Activated CD4-positive, CD25-positive, alpha-beta regulatory T cell treated with anti-CD3 and anti-CD28 coated beads, Interleukin-2, amount 50 U/mL, for 24 hours (primary cell): ENCODE measurements at regions not wholly inside any gene's neighbourhood (a gene's known extent, or its start where the extent isn't known, plus 50 kb on each side); places are given as distances from the start of the nearest gene placed in this dataset.
"Not testable (repeated sequence)": the region's sequence is repeated elsewhere in the genome, so short reads cannot be mapped to it uniquely, and the experiment has no call there.

Experiments
- ATAC-seq, 2 donors: fragments of 150-1000 bp; cut with Tn5 transposase; one replicate each; pipeline ENCODE4 v1.10.0; 2021; ENCODE audit warnings: mild to moderate bottlenecking in 1 of 2, moderate library complexity in 1 of 2

DNA sequence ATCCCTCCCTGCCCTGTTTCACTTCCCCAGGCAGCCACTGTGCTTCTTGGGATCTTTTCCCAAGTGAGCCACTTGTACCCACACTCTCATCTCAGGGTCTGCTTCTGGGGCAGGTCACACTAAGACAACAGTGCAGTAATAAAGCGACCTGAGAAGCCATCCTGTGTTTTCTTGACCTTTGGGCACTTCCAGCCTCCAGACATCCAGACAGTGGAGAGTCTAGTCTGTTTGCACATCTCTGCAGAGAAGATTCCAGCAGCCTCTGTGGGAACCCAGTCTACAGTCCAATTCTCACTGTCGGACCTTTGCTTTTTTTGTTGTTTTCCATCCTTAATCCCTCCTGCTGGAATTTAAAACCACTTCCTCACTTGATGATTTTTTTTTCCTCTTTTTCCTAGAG is 50.3 kb upstream of the ATP6AP2 start:
- ATAC-seq: no peak

DNA sequence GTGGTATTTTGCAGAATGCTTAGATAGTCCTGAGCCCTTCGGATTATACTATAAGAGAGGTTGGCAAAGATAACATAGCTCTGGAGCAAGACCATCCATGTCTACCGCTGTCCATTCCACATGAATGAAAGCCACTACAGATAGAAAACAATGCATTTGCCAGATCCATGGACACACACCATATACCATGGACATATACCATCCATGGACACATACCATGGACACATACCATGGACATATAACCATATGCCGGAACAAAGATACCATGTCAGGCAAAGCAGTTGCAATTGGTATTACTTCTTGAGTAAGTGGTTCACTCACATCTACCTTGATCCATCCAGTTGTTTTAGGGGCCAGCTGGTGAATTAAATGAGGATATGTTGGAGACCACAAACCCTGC is 53.2 kb upstream of the ATP6AP2 start:
- ATAC-seq: no peak

DNA sequence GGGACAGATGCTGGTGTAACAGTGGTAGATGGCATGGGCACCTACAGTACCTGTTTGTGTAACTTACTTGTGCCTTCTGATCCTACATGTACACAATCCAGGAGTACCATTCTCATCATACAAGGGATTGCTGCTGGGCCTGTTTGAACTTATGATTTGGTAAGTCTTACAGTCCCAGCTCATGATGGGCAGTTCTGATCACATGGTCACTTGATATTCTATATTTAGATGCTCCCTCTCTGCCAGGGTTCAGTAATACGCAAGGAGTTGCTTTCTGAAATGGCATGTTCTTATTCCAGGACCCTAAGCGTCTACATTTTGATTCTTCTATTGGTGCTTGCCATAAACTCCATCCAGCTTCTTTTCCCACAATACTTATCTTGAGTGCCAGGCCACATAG is 54.4 kb upstream of the ATP6AP2 start:
- ATAC-seq: no peak

DNA sequence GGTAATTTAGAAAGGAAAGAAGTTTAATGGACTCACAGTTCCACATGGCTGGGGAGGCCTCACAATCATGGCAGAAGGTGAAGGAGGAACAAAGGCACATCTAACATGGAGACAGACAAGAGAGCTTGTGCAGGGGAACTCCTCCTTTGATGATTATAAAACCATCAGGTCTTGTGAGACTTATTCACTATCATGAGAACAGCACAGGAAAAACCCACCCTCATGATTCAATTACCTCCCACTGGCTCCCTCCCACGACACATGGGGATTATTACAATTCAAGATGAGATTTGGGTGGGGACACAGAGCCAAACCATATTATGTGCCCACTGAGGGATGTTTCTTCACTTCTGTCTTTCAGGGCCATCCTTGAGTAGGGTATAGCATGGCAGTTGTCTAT is 54.9 kb upstream of the ATP6AP2 start:
- ATAC-seq: not testable (repeated sequence)

DNA sequence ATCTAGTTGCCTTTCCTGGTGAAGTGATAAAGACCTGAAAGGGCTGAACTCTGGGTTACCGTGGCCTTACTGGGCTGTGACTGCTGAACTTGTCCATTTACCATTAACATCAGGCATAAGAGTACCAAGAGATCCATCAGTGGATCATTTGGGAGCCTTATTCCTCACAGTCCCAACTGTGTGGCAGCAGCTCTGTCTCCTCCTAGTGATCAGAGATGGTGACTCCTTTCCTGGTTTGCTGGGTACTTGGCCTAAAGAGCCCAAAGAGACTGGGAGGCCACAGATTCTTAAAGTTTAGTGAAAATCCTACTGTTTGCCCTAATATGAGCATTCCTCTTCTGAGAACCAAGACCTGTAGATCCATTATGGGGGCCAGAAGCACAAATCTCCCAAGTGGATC is 56.3 kb upstream of the ATP6AP2 start:
- ATAC-seq: no peak

DNA sequence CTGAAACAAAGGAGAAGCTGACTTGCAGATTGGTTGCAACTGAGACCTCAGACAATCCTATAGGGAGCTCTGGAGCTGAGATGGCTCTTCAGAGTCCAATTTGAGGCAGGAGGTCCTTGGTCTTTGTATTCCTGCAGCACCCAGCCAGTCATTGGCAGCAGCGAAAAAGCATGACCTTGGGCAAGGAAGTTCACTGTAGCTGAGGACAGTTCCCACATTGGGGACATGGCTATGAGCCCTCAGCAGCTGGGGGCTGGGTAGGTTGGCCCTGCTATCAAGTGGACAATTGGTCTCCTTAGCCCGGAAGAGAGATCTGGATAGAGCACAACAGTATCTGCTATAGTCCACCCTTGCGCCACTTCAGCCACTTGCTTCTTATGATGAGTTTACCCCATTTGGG is 56.9 kb upstream of the ATP6AP2 start:
- no peak for ATAC-seq

DNA sequence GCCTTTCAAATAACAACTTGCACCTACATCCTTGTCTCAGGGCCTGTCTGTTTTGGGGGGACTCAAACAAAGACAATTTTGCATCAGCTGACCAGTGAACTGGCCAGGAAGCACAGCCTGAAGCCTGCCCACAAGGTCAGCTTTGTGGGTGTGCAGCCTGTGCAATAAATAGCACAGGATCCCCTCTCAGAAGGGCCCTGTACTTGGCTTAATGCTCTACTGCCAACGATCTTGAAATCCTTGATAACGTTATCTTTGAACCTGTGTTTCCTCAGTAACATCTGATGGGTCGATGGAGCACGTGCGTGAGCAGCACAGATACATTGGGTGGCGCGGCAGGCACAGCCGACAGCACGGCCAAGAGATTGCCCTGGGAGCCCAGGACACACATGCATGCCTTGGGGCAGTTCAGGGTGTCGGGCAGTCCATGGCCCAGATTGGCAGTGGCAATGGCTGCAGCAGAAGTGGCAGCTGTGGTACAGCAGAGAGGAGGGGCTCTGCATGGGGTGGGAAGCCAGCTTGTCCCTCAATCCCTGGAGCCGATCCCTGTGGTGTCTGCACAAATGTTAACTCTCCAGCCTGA is 58.8 kb upstream of the ATP6AP2 start:
- no peak for ATAC-seq

DNA sequence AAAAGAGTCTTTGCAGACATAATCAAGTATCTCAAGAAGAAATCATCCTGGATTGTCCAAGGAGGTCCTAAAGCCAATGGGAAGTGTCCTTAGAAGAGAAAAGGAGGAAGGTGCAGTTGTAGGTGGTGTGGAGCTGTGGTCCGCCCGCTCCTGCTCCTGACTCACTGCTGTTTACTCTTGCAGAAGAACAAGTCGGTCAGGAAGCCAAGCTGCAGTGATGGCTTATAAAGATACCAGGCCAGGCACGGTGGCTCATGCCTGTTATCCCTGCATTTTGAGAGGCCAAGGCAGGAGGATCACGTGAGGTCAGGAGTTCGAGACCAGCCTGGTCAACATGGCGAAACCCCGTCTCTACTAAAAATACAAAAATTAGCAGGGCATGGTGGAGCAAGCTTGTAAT is 66.4 kb upstream of the ATP6AP2 start:
- ATAC-seq: no peak

DNA sequence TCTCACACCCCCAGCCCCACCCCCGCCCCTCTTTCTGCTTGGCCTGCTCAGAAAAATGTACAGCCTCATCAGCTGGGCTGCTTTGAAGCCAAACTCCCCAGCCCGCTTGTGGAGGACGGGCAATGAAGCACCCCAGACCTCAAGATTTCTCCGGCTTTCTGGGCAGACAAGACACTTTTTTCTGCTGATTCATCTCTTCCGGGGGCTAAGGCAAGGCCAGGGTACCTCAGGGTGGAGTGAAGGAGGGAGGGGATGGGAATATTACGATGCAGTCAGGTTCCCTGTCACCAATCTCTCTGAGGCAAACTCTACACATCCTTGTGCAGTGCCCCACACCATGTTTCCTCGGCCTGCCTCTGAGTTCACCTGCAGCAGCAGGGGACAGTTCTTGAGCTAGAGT is 66.9 kb upstream of the ATP6AP2 start:
- no peak for ATAC-seq

DNA sequence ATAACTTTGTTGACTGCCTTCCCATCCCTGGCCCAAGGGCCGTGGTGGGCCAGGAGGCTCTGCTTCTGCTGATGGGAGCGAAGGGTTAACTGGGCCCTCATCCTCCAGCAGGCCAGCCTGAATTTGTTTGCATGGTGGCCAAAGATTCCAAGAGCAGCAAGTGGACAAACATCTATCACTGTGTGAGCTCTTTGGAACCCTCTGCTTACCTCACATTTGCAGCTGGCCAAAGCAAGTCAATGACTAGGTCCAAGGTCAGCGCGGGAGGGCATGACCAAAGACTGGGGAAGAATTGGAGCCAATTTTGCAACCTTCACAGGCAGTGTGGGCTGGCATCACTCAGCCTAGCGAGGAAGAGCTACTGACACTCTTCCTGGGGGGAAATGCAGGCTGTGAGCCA is 67.8 kb upstream of the ATP6AP2 start:
- no peak for ATAC-seq

DNA sequence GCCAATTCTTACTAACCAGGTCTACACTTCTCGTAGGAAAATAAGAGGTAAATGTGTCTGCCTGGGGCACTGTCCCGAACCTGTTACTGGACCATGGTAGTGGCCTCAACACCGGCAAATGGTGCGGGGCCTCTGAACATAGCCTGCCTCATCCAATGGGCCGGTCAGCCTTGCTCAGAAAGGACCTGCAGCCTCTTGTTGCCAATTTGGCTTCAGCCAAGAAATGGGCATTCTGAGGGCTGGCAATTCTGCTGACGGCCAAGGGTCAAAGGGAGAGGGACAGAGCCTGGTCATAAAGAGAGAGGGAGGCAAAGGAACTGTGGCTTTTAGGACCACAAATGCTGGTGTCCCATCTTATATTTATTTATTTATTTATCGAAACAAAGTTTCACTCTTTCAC is 69.5 kb upstream of the ATP6AP2 start:
- ATAC-seq: no peak

DNA sequence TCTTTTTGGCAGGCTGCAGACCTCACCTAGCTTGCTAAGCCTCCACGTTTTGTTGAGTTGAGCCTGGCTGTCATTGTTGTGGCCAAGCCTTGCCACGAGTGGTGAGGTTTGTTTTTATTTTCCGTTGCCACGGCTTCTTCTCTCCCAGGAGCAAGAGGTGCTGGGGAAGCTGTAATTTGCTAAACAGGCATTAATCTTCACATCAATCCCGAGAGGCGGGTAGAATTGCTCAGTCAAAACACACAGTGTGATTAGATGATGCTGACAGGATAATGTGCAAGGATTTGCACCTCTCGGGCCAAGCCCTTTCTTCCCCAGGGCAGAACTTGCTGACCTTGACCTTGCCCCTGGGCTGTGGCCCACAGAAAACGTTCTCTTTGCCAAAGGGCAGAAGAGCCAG is 72.2 kb upstream of the ATP6AP2 start:
- no peak for ATAC-seq

DNA sequence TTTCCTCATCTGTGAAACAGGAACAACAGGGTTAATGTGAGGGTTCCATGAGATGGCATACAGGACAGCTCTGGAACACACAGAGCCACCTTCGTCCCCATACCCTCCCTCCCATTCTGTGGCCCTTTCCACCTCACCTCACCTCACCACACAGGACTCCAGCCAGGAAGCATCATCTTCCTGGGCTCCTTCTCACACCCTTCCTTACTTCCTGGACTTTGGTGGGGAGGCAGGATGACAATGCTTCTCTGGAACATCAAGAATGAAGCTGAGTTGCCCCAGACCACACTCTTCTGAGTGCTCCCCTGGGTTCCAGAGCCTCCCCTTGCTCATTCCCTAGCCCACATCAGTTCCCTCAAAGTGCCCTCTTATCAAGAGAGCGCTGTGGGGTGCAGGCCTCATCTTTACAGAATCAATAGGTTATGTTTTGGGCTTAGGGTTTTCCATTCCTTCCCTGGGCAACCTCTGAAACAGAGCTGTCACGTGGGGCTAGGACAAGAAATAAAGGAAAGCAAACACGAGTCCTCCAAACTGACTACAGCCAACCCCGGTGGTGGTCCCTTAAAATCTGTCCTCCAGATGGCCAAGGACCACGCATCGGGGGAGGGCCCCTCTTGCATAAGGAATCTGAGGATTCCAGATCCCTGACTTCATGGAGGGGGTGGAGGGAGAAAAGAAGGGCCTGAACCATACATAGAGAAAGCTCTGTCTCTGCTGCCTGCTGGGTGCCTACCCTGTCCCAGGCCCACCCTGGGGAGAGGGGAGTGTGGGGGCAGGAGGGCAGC is 74.4 kb upstream of the ATP6AP2 start:
- no peak for ATAC-seq

DNA sequence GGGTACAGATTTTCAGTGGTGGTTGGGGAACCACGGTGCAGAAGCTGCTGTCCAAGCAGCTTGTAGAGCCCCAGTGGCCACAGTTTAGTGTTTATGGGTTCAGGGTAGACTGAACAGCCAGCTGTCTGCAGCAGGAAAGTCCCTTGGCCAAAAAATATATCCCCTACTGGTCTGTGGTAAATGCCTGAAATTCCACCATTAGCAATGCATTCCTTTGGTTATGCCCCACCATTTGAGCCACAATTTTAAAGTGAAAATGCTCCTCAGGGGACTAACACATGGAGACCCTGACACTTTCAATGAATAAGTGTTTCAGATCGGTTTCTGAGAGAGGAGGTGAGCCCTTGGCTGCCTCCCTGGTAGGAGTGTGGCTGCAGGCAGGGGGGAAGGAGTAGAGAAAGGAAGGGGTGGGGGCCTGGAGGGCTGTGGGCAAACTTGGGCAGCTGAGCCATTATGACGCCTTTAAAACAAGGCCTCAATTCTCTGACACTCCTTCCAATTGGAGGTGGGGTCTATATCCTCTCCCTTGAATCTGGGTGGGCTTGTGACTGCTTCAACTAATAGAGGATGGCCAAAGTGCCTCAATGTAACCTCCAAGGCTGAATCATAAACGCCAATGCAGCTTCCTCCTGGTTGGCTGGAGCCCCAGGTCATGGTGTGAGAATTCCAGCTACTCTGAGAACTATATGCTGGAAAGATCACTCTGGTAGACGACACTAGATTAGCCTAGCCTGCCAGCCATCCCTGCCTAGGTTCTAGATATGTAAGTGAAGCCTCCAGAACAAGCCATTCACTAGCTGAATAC is 75.8 kb upstream of the ATP6AP2 start:
- ATAC-seq: no peak

DNA sequence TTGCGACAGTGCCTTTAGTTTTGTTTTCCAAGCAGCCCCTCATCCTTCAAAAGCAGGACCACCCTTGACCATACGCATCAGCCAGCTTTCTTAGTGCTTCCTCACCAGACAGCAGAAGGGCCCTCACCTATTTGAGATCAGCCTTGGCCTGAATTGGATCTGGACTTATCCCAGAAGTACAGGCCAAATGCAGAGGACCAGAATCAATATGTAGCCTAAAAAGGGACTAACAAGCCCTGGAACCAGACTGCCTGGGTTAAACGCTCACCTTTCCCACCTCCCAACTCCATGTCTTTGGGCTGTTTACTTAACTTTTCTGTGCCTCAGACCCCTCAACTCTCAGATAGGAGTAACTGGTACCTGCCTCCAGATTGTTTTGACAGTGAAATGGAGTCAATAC is 77.7 kb upstream of the ATP6AP2 start:
- no peak for ATAC-seq

DNA sequence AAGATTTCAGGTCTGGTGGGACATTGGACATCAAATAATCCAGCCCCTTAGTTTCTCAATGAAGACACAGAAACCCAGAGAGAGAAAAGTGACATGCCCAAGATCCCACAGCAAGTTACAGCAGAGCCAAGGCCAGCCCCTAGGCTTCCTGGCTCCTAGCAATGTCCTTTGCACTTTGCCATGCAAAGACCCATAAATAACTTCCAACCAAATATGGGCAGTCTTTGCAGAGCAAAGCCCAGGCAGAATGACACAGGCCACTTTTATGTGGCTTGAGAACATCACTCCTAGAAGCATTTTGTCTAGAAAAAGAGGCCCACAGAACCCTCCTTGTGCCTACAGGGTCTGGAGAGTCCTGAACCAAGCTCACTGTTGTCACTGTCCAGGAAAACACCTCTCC is 78.1 kb upstream of the ATP6AP2 start:
- no peak for ATAC-seq

DNA sequence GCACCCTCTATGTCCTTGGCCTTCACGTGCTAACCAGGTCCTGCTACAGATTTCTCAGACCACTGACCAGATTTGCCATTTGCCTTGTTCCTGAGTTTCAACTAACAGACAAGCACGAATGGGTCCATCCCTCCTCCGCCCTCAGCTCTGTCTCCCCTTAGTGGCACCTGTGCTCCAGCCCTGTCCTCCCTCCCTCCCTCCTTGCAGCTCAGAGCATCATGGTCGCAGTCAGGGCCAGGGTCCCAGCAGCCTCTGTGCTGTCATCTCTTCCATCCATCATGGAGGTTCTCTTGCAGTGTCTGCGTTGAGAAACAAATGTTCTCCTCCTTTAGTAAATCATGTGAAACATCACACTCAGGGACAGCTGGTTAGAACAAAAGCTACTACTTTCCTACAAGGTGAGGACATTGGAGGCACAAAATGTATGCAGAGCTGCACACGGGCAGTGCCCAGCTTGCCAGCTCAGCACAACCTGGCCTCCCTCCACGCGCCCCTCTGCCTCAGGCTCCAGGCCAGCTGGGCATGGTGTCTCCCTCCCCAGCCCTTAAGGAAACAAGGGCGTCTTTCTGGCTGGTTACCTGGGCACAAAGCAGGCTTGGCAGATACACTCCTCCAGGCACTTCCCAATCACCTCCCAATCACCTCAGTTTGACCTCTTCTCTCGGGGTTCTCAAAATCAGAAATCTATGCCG is 79.5 kb upstream of the ATP6AP2 start:
- ATAC-seq: no peak

DNA sequence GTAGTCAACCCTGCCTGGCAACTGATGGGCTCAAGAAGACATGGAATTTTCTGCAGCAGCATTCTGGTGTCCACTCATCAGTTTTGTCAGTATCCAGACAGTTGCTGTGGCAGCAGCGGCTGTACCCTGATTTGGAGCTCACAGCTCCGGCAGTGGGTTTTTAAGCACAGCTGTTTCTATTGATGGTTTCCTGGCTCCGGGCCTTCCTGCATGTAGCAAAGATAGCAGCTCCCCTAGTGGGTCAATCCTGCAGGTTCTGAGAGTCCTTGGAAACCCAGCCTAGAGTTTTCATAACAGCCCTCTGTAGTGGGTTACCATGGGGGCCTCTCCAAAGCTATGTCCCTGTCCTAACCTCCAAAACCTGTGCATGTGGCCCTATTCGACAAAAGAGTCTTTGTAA is 84.0 kb upstream of the ATP6AP2 start:
- ATAC-seq: no peak

DNA sequence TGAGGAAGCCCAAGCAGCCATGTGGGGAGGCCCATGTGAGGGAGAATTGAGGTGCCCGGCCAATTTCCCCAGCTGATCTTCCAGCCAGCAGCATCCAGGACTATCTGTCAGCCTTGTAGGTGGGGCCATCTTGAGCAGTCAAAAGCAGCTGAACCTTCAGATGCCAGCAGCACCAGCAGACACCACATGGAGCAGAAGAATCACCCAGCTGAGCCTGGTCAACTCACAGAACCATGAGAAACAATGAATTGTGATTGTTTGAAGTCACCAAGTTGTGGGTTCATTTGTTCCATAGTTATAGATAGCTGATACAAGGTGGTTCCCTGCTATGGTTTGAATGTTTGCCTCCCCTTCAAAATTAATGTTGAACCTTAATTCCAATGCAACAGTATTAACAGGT is 85.1 kb upstream of the ATP6AP2 start:
- ATAC-seq: no peak

DNA sequence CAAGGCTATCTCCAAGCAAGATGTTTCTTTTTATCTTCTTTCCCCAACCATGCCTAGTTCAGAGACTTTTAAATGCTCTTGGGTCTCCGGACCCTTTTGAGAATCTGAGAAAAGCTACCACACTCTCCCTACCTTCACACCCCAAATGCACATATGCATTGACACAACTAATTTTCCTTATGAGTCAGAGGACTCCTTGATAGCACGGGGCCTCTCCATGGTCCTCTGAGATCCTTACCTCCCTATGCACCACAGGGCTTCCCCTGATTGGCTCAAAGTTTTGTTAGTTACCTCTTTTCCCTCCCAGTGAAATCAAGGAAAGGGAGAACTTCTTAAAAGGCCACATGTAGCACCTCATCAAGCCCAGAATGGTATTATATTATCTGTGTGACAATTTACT is 86.8 kb upstream of the ATP6AP2 start:
- no peak for ATAC-seq

DNA sequence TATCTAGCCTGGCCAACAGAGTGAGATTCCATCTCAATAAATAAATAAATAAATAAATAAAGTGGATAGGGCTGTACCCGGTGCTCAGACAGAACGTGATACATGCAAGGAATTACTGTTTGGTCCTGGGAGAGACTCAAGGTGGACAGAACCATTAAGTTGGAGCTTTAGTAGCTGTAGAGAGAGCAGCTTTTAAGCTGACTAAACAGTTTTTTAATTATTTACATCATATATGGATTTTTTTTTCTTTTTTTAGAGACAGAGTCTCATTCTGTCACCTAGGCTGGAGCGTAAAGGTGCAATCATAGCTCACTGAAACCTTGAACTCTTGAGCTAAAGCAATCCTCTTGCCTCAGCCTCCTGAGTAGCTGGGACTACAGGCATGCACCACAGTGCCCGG is 92.5 kb upstream of the ATP6AP2 start:
- ATAC-seq: no peak

DNA sequence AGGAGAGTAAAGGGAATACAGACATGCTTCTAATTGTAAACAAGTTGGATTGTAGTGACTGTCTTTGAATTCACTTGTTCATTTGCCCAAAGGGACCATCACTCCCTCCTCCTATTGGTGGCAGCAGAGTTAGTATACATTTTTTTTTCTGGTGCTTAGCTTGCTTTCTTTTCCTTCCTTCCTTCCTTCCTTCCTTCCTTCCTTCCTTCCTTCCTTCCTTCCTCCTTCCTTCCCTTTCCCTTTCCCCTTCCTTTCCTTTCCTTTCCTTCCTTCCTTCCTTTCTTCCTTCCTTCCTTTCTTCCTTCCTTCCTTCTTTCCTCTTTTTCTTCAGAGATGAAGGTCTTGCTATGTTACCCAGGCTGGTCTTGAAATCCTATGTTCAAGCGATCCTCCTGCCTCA is 94.8 kb upstream of the ATP6AP2 start:
- no peak for ATAC-seq

DNA sequence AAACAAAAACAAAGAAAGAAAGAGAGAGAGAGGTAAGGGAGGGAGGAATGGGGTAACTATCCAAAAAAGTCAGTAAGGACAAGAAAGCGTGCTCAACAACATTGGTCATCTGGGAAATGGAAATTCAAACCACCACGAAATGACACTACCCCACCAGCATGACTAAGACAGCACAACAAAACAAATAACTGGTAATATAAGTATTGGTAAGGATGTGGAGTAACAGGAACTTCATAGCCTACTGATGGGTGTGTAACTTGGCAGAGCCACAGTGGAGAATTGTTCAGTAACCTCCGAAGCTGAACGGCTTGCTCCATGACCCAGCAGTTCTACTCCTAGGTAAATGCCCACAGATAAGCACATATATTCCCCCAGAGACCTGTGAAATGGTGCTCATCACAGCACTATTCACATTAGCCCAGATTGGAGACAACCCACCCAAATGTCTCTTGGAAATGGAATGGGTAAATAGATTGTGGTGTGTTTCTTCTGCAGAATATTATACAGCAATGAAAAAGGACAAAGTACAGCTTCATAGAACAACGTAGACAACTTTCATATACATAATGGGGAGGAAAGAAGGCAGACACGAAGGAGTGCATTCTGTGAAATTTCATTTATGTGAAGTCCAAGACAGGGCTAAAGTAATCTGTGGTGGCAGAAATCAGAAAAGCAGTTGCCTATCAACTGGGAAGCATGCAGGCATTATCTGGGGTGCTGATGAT is 95.5 kb upstream of the ATP6AP2 start:
- ATAC-seq: no peak
